ENCODE measurements at regions not wholly inside any gene's neighbourhood (a gene's known extent, or its start where the extent isn't known, plus 50 kb on each side); places are given as distances from the start of the nearest gene placed in this dataset.
"Not testable (repeated sequence)": the region's sequence is repeated elsewhere in the genome, so short reads cannot be mapped to it uniquely, and the experiment has no call there.

- Histone ChIP-seq H3K9me3 (ENCODE audit: low read depth, low read length) (peaks cover 10% of the 10 kb centered on the region), H3K4me3 (ENCODE audit: insufficient read depth, low read length) (no peak overlapping the region), H4K20me1 (ENCODE audit: insufficient read depth, low read length) (no peaks in the 10 kb centered on the region), H3K36me3 (ENCODE audit: insufficient read depth, low read length) (peaks cover 4% of the 10 kb centered on the region), H3K27me3 (ENCODE audit: insufficient read depth, low read length) (no peaks in the 10 kb centered on the region), H2AFZ (ENCODE audit: low read length) (no peak overlapping the region), H3K27ac (ENCODE audit: low read depth, low read length) (no peak overlapping the region), H3K4me2 (ENCODE audit: insufficient read depth, low read length) (no peak overlapping the region), H3K4me1 (ENCODE audit: insufficient read depth, low read length) (no peaks in the 10 kb centered on the region), H3K79me2 (ENCODE audit: insufficient read depth, low read length) (peaks cover 3% of the 10 kb centered on the region)
- TF ChIP-seq, protein P1, sequence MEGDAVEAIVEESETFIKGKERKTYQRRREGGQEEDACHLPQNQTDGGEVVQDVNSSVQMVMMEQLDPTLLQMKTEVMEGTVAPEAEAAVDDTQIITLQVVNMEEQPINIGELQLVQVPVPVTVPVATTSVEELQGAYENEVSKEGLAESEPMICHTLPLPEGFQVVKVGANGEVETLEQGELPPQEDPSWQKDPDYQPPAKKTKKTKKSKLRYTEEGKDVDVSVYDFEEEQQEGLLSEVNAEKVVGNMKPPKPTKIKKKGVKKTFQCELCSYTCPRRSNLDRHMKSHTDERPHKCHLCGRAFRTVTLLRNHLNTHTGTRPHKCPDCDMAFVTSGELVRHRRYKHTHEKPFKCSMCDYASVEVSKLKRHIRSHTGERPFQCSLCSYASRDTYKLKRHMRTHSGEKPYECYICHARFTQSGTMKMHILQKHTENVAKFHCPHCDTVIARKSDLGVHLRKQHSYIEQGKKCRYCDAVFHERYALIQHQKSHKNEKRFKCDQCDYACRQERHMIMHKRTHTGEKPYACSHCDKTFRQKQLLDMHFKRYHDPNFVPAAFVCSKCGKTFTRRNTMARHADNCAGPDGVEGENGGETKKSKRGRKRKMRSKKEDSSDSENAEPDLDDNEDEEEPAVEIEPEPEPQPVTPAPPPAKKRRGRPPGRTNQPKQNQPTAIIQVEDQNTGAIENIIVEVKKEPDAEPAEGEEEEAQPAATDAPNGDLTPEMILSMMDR (IDR thresholded peaks at IDR 0.05; ENCODE audit: extremely low read depth, low read depth, low read length) = no peak
- no peak for DNase-seq (ENCODE audit: insufficient read length, low spot score, missing footprints)
Measured at GRCh38 chr1:224014330-224014649, 99.6 kb upstream of the FBXO28 start.

DNA sequence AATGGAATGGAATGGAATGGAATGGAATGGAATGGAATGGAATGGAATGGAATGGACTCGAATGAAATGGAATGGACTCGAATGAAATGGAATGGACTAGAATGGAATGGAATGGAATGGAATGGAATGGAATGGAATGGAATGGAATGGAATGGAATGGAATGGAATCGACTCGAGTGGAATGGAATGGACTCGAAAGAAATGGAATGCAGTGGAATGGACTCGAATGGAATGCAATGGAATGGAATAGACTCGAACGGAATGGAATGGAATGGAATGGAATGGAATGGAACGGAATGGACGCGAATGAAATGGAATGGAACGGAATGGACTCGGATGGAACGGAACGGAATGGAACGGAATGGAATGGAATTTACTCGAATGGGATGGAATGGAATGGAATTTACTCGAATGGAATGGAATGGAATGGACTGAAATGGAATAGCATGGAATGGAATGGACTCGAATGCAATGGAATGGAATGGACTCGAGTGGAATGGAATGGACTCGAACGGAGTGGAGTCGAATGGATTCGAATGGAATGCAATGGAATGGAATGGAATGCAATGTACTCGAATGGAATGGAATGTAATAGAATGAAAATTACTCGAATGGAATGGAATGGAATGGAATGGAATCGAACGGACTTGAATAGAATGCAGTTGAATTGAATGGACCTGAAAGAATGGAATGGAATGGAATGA is 100.1 kb upstream of the FBXO28 start:
- H3K27me3 ChIP-seq (ENCODE audit: insufficient read depth, low read length); H3K79me2 ChIP-seq (ENCODE audit: insufficient read depth, low read length); DNase-seq (ENCODE audit: insufficient read length, low spot score, missing footprints); H3K4me2 ChIP-seq (ENCODE audit: insufficient read depth, low read length); H3K4me1 ChIP-seq (ENCODE audit: insufficient read depth, low read length); H3K36me3 ChIP-seq (ENCODE audit: insufficient read depth, low read length); H3K4me3 ChIP-seq (ENCODE audit: insufficient read depth, low read length); H2AFZ ChIP-seq (ENCODE audit: low read length); H3K27ac ChIP-seq (ENCODE audit: low read depth, low read length); H4K20me1 ChIP-seq (ENCODE audit: insufficient read depth, low read length): not testable (repeated sequence)
- H3K9me3 ChIP-seq (ENCODE audit: low read depth, low read length) = peaks cover 10% of the 10 kb centered on the region

GRCh38 chr1:224012807-224013434 is 101.0 kb upstream of the FBXO28 start:
- not testable (repeated sequence) for H4K20me1 ChIP-seq (ENCODE audit: insufficient read depth, low read length); H3K4me1 ChIP-seq (ENCODE audit: insufficient read depth, low read length); DNase-seq (ENCODE audit: insufficient read length, low spot score, missing footprints); H3K79me2 ChIP-seq (ENCODE audit: insufficient read depth, low read length); H3K27me3 ChIP-seq (ENCODE audit: insufficient read depth, low read length); H2AFZ ChIP-seq (ENCODE audit: low read length); H3K27ac ChIP-seq (ENCODE audit: low read depth, low read length); H3K4me3 ChIP-seq (ENCODE audit: insufficient read depth, low read length); H3K4me2 ChIP-seq (ENCODE audit: insufficient read depth, low read length); H3K36me3 ChIP-seq (ENCODE audit: insufficient read depth, low read length)
- H3K9me3 ChIP-seq (ENCODE audit: low read depth, low read length) = peaks cover 10% of the 10 kb centered on the region

DNA sequence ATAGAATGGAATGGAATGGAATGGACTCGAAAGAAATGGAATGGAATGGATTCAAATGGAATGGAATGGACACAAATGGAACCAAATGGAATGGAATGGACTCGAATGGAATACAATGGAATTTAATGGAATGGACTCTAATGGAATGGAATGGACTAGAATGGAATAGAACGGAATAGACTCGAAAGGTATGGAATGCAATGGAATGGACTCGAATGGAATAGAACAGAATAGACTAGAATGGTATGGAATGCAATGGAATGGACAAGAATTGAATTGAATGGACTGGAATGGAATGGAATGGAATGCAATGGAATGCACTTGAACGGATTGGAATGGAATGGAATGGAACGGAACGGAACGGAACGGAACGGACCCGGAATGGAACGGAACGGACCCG is 101.7 kb upstream of the FBXO28 start:
- not testable (repeated sequence) for H3K27ac ChIP-seq (ENCODE audit: low read depth, low read length); DNase-seq (ENCODE audit: insufficient read length, low spot score, missing footprints); H3K4me3 ChIP-seq (ENCODE audit: insufficient read depth, low read length)

GRCh38 chr1:224011751-224012150 is 102.2 kb upstream of the FBXO28 start:
- H3K27ac ChIP-seq (ENCODE audit: low read depth, low read length); H3K4me1 ChIP-seq (ENCODE audit: insufficient read depth, low read length); H3K4me2 ChIP-seq (ENCODE audit: insufficient read depth, low read length); H3K4me3 ChIP-seq (ENCODE audit: insufficient read depth, low read length); H2AFZ ChIP-seq (ENCODE audit: low read length); H3K27me3 ChIP-seq (ENCODE audit: insufficient read depth, low read length); H3K79me2 ChIP-seq (ENCODE audit: insufficient read depth, low read length); H4K20me1 ChIP-seq (ENCODE audit: insufficient read depth, low read length); DNase-seq (ENCODE audit: insufficient read length, low spot score, missing footprints): not testable (repeated sequence)
- Histone ChIP-seq H3K36me3 (ENCODE audit: insufficient read depth, low read length) (peaks cover 13% of the 10 kb centered on the region), H3K9me3 (ENCODE audit: low read depth, low read length) (peaks cover 10% of the 10 kb centered on the region)

More for the DNA sequence above, 101.7 kb upstream of the FBXO28 start:
- not testable (repeated sequence) for H3K4me1 ChIP-seq (ENCODE audit: insufficient read depth, low read length); H3K79me2 ChIP-seq (ENCODE audit: insufficient read depth, low read length); H3K27me3 ChIP-seq (ENCODE audit: insufficient read depth, low read length); H4K20me1 ChIP-seq (ENCODE audit: insufficient read depth, low read length); H2AFZ ChIP-seq (ENCODE audit: low read length); H3K4me2 ChIP-seq (ENCODE audit: insufficient read depth, low read length)
- peaks cover 10% of the 10 kb centered on the region for H3K9me3 ChIP-seq (ENCODE audit: low read depth, low read length)
- peaks cover 11% of the 10 kb centered on the region for H3K36me3 ChIP-seq (ENCODE audit: insufficient read depth, low read length)

DNA sequence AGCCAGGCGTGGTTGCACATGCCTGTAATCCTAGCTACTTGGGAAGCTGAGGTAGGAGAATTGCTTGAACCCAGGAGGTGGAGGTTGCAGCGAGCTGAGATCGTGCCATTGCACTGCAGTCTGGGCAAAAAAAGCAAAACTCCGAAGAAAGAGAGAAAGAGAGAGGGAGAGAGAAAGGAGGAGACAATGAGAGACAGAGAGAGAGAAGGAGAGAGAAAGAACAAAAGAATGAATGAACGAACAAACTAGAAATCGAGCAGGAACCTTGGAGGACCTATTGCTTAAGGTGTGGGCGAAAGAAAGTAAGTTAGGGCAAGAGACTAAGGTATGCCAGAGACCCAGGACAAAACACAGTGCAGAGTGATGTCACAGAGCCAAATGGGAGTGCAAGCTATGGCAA is 102.8 kb upstream of the FBXO28 start:
- DNase-seq (ENCODE audit: insufficient read length, low spot score, missing footprints); H3K27me3 ChIP-seq (ENCODE audit: insufficient read depth, low read length); H4K20me1 ChIP-seq (ENCODE audit: insufficient read depth, low read length); H2AFZ ChIP-seq (ENCODE audit: low read length); H3K27ac ChIP-seq (ENCODE audit: low read depth, low read length); H3K79me2 ChIP-seq (ENCODE audit: insufficient read depth, low read length); H3K4me1 ChIP-seq (ENCODE audit: insufficient read depth, low read length); H3K4me3 ChIP-seq (ENCODE audit: insufficient read depth, low read length); H3K4me2 ChIP-seq (ENCODE audit: insufficient read depth, low read length): not testable (repeated sequence)
- H3K9me3 ChIP-seq (ENCODE audit: low read depth, low read length) = peaks cover 10% of the 10 kb centered on the region
- peaks cover 13% of the 10 kb centered on the region for H3K36me3 ChIP-seq (ENCODE audit: insufficient read depth, low read length)

GRCh38 chr1:224005973-224006372 is 107.9 kb upstream of the FBXO28 start:
- H3K4me1 ChIP-seq (ENCODE audit: insufficient read depth, low read length); H3K27me3 ChIP-seq (ENCODE audit: insufficient read depth, low read length); H2AFZ ChIP-seq (ENCODE audit: low read length); H3K4me2 ChIP-seq (ENCODE audit: insufficient read depth, low read length); H3K4me3 ChIP-seq (ENCODE audit: insufficient read depth, low read length); H4K20me1 ChIP-seq (ENCODE audit: insufficient read depth, low read length); DNase-seq (ENCODE audit: insufficient read length, low spot score, missing footprints); H3K27ac ChIP-seq (ENCODE audit: low read depth, low read length); H3K9me3 ChIP-seq (ENCODE audit: low read depth, low read length): not testable (repeated sequence)
- Histone ChIP-seq H3K79me2 (ENCODE audit: insufficient read depth, low read length) (peaks cover 10% of the 10 kb centered on the region), H3K36me3 (ENCODE audit: insufficient read depth, low read length) (peaks cover 21% of the 10 kb centered on the region)
